ENCODE measurements at regions not wholly inside any gene's neighbourhood (a gene's known extent, or its start where the extent isn't known, plus 50 kb on each side); places are given as distances from the start of the nearest gene placed in this dataset.
A peak's percentile ranks its signal among the peaks of the same experiment; 100 is the strongest.

- TF ChIP-seq EZH2 (IDR thresholded peaks at IDR 0.05; ENCODE audit: low read length) (no peak), CTCF (optimal IDR thresholded peaks at IDR 0.05 in 1 of 3, IDR thresholded peaks at IDR 0.05 in 1 of 3, conservative IDR thresholded peaks at IDR 0.05 in 1 of 3; ENCODE audit: extremely low read depth in 1 of 3, insufficient read depth in 2 of 3, low read length in 3 of 3) (no peak)
- H3K4me1 ChIP-seq (ENCODE audit: control insufficient read depth, extremely low read depth, insufficient read depth, low read length) = no peaks in the 10 kb centered on the region
- no peaks in the 10 kb centered on the region for H4K20me1 ChIP-seq (ENCODE audit: control insufficient read depth, extremely low read depth, insufficient read depth, low read length)
- H2AFZ ChIP-seq (ENCODE audit: control insufficient read depth, low read length) = no peak overlapping the region
- no peaks in the 10 kb centered on the region for H3K79me2 ChIP-seq (ENCODE audit: control insufficient read depth, insufficient read depth, low read length)
- H3K9ac ChIP-seq (ENCODE audit: control insufficient read depth, extremely low read depth, insufficient read depth, low read length) = no peak overlapping the region
- dilution Hi-C loops (cut with MboI; ENCODE audit: extremely low pct_ligation_motif_present, low sequenced_read_pairs) = no loop called here
- FAIRE-seq (peak; percentile 13), DNase-seq (ENCODE audit: low read depth, low spot score) (no peak)
- no peak overlapping the region for H3K4me3 ChIP-seq (ENCODE audit: control insufficient read depth in 2 of 3, extremely low read depth in 1 of 3, insufficient read depth in 2 of 3, low read depth in 1 of 3, low read length in 3 of 3)
- H3K9me1 ChIP-seq (ENCODE audit: control insufficient read depth, extremely low read depth, insufficient read depth, low read length) = no peaks in the 10 kb centered on the region
- H3K4me2 ChIP-seq (ENCODE audit: control insufficient read depth, extremely low read depth, insufficient read depth, low read depth, low read length) = no peak overlapping the region
- H3K36me3 ChIP-seq (ENCODE audit: control insufficient read depth in 2 of 2, extremely low read depth in 1 of 2, insufficient read depth in 2 of 2, low read length in 2 of 2) = no peaks in the 10 kb centered on the region
- H3K9me3 ChIP-seq (ENCODE audit: control insufficient read depth, low read depth, low read length) = no peaks in the 10 kb centered on the region
- H3K27ac ChIP-seq (ENCODE audit: control insufficient read depth, insufficient read depth, low read length) = no peak overlapping the region
- no peaks in the 10 kb centered on the region for H3K27me3 ChIP-seq (ENCODE audit: control insufficient read depth, extremely low read depth, insufficient read depth, low read length)
Observed at GRCh38 chr13:85997587-85997986, 198.4 kb upstream of the SLITRK6 start.

DNA sequence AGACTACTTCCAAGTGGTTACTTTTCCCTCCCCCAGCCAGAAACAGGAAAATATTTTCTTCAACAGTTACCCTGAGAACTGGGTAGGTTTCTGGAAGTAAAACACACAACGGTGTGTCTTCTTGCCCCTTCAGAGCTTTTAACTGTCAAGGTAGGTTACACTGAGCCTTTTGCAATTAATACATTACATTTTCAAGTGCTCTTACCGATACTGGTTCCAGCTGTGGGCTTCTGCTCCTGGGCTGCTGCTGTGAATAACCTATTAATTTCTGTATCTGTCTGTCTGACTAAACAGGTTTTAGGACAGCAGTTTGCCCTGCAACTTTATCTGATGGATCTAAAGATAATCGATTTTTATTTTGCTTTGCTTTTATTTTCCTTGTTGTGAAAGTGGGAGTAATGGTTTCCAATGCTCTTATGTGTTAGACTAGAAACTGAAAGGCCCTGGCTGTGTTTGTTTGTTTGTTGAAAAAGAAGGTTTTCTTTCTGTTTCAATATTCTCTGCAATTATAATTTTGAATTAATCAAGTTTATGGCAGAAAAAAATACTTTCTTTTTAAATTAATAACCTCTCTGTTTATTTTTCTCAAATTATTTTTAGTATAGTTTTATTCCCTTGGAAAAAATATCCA is 196.7 kb upstream of the SLITRK6 start:
- no peak overlapping the region for H3K9ac ChIP-seq (ENCODE audit: control insufficient read depth, extremely low read depth, insufficient read depth, low read length)
- H2AFZ ChIP-seq (ENCODE audit: control insufficient read depth, low read length) = peak overlapping the region; percentile 6
- DNase-seq (ENCODE audit: low read depth, low spot score) (no peak), FAIRE-seq (no peak)
- no peak overlapping the region for H3K27ac ChIP-seq (ENCODE audit: control insufficient read depth, insufficient read depth, low read length)
- no peaks in the 10 kb centered on the region for H3K9me3 ChIP-seq (ENCODE audit: control insufficient read depth, low read depth, low read length)
- dilution Hi-C loops (cut with MboI; ENCODE audit: extremely low pct_ligation_motif_present, low sequenced_read_pairs) = no loop called here
- no peak overlapping the region for H3K4me3 ChIP-seq (ENCODE audit: control insufficient read depth in 2 of 3, extremely low read depth in 1 of 3, insufficient read depth in 2 of 3, low read depth in 1 of 3, low read length in 3 of 3)
- H4K20me1 ChIP-seq (ENCODE audit: control insufficient read depth, extremely low read depth, insufficient read depth, low read length) = no peaks in the 10 kb centered on the region
- no peak for TF ChIP-seq CTCF (optimal IDR thresholded peaks at IDR 0.05 in 1 of 3, IDR thresholded peaks at IDR 0.05 in 1 of 3, conservative IDR thresholded peaks at IDR 0.05 in 1 of 3; ENCODE audit: extremely low read depth in 1 of 3, insufficient read depth in 2 of 3, low read length in 3 of 3)
- no peak for TF ChIP-seq EZH2 (IDR thresholded peaks at IDR 0.05; ENCODE audit: low read length)
- H3K79me2 ChIP-seq (ENCODE audit: control insufficient read depth, insufficient read depth, low read length) = no peaks in the 10 kb centered on the region
- no peaks in the 10 kb centered on the region for H3K9me1 ChIP-seq (ENCODE audit: control insufficient read depth, extremely low read depth, insufficient read depth, low read length)
- no peaks in the 10 kb centered on the region for H3K36me3 ChIP-seq (ENCODE audit: control insufficient read depth in 2 of 2, extremely low read depth in 1 of 2, insufficient read depth in 2 of 2, low read length in 2 of 2)
- H3K27me3 ChIP-seq (ENCODE audit: control insufficient read depth, extremely low read depth, insufficient read depth, low read length) = no peaks in the 10 kb centered on the region
- H3K4me2 ChIP-seq (ENCODE audit: control insufficient read depth, extremely low read depth, insufficient read depth, low read depth, low read length) = no peak overlapping the region
- no peaks in the 10 kb centered on the region for H3K4me1 ChIP-seq (ENCODE audit: control insufficient read depth, extremely low read depth, insufficient read depth, low read length)

Data from keratinocyte (primary cell).